Activated CD8-positive, alpha-beta memory T cell treated with anti-CD3 and anti-CD28 coated beads for 24 hours (primary cell): ENCODE measurements at regions not wholly inside any gene's neighbourhood (a gene's known extent, or its start where the extent isn't known, plus 50 kb on each side); places are given as distances from the start of the nearest gene placed in this dataset.
"Not testable (repeated sequence)": the region's sequence is repeated elsewhere in the genome, so short reads cannot be mapped to it uniquely, and the experiment has no call there.

Experiments
- DNase-seq: peaks from one replicate; pipeline ENCODE4 v3.0.0-alpha.2; 2020

DNA sequence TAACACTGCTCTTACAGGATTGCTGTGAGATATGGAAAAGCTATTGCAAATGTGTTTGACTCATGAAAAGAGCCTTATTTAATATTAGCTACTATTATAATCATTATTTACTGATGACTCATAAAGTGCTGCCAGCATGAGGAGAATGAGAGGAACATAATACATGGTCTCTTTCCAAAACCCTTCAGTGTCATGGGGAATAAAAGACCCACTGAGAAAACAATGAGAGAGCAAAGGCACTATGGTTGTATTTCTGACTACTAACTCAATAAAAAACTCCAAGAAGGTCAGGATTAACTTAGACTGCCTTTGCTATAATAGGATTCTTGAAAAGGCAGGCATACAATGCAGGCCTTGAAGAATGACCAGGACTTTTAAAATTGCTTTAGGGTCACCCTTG, 633.5 kb downstream of the DTWD2 start:
- no peak for DNase-seq

- no peak for DNase-seq
Measured at GRCh38 chr5:118353970-118354369, 634.4 kb downstream of the DTWD2 start.

- no peak for DNase-seq
Measured at GRCh38 chr5:118336468-118336867, 651.9 kb downstream of the DTWD2 start.

DNA sequence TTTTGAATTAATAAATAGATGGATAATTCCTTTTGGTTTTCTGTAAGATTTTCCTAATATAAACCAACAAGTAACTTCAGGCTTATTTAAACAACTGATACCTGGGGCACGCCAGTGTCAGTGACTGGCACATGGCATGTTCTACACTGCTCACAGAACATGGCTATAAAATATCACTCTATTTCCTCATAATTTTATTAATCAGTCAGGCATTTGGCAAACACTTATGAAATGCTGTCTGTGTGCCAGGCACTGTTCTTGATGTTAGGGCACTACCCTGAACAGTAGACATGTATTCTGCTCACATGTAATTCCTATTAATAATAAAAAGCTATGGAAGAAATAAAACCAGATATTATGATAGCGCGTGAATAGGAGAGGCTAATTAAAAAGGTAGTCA, 661.0 kb downstream of the DTWD2 start:
- DNase-seq, result no peak

DNA sequence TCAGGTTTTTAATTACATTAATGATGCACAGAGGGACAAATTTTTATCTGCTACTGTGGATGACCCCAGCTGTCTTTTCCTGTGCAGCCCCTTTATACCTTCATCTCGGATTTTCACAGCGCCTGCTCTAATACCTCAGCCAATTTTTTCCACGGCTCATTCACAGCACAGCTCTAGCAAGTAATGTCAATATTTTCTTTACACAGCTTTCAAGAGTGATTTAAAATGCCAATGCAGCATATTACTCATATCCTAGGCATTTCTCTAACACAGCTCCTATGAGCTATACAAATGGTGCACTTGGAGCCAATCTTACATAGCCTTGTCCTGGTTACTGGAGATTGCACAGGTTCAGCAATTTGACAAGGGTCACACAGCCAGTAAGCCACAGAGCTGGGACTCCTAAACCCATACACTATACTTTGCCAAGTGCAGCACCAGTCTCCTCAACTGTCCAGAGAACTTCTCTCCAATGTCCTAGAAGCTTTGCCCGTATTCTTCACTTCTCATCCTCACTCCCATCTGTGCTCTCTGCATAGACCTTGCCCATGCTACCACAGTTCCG, 661.8 kb downstream of the DTWD2 start:
- DNase-seq, result no peak

GRCh38 chr5:118325931-118326330, 662.4 kb downstream of the DTWD2 start:
- no peak for DNase-seq

- not testable (repeated sequence) for DNase-seq
Measured at GRCh38 chr5:118323723-118324122, 664.6 kb downstream of the DTWD2 start.

- DNase-seq, result no peak
Measured at GRCh38 chr5:118321081-118321480, 667.3 kb downstream of the DTWD2 start.

DNA sequence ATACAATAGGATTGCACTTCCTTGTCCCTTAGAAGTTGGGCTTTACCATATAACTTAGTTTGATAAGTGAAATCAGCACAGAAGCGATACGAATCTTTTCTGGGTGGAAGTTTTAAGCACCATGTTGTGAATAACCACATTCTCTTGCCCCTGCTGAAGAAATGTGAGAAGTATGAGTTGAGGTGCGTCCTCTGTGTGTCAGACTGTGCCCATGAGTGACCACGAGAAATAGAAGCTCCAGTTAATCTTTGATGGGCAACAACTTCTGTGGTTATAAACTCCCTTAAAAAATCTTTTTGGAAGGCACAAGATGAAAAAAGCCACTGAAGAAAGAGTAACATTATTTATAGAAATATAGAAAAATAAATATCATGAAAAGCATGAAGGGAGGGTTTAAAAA, 668.2 kb downstream of the DTWD2 start:
- DNase-seq, result no peak

GRCh38 chr5:118314931-118315330, 673.4 kb downstream of the DTWD2 start:
- no peak for DNase-seq

DNA sequence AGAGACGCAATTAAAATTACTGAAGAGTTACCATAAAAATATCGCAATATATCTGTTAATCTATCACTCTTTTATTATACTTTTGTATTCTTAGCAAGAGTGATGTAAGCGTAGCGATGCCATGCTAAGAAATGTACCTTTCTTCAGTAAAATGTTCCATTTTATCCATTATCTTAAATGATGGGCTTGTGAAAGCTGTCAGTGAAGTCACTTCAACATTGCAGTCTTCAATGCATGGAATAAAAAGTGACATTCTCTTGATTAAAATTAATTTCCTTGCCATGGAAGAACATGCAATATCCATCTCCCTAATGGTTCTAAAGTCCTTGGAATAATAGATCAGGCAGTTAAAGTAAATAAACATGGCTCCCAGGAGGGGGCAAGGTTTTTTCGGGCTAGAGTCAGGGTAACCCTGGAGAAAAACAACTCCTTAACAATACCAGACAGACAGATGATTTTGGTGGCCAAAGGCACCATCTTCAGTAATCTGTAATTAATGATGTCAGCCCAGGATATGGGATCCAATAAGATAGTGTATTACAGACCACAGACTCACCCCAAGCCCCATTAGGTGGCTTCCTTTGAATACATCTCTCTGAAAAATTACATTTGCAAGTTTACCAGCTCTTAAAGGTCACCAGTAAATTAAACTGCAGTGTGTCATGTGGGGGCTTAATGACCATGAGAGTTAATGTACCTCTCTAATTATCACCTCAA, 677.1 kb downstream of the DTWD2 start:
- DNase-seq, result no peak

GRCh38 chr5:118310401-118310800, 677.9 kb downstream of the DTWD2 start:
- DNase-seq, result no peak

DNA sequence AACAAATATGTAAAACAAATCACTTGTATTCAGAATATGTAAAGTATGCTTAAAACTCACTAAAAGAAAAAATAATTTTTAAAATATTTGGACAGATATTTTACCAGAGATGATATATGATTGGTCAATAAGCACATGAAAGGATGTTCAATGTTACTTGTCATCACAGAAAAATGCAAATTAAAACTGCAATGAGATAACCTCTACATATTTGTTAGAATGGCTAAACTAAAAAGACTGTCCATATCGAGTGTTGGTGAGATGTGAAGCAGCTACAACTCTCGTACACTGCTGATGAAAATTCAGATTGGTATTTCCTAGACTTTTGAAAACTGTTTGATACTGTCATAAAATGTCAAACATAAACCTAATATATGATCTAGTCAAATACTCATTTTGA, 685.1 kb downstream of the DTWD2 start:
- DNase-seq, result no peak

GRCh38 chr5:118302786-118303185, 685.6 kb downstream of the DTWD2 start:
- DNase-seq, result no peak

DNA sequence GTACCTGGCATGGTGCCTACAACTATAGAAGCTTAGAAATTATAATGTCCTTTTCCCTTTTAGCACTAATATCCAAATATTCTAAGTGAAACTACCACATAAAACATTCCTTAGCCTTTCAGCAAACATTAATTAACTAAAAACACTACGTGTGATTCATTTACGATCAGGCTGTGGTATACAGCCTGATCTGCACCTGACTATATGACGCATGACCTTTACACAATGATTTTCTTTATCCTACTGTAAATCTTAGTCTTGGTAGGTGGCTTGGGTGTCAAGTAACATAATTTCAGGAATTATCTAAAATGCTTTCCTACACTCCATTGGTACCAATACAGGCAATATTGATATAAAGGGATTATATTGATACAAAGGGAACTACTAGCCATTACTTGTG, 686.7 kb downstream of the DTWD2 start:
- DNase-seq, result no peak

GRCh38 chr5:118295045-118295444, 693.3 kb downstream of the DTWD2 start:
- DNase-seq, result no peak

- DNase-seq, result no peak
Measured at GRCh38 chr5:118293378-118293777, 695.0 kb downstream of the DTWD2 start.

DNA sequence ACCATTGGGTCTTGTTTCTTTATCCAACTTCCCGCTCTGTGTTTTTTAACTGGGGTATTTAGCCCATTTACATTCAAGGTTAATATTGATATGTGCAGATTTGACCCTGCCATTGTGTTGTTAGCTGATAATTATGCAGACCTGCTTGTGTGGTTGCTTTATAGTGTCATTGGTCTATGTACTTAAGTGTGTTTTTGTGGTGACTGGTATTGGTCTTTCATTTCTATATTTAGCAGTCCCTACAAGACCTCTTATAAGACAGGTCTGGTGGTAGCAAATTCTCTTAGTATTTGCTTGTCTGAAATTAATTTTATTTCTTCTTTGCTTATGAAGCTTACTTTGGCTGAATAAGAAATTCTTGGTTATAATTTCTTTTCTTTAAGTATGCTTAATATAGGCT, 698.1 kb downstream of the DTWD2 start:
- no peak for DNase-seq

DNA sequence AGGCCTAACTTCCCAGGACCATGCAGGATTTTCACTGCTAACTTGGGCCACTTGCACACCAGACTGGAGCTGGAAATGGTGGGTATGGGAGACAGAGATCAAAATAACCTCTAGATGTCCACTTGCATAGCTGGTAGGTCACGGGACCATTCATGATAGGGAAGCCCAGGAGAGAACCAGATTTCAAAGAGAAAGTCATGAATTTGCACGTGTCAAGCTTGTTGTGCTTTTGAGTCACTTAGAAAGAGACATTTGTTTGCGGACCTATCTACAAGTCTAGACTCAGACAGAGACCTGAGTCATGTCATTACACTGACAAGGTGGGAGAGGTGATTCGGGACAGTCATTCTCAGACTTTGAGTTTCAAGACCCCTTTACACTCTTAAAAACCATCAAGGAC, 704.1 kb downstream of the DTWD2 start:
- not testable (repeated sequence) for DNase-seq

GRCh38 chr5:118282480-118283038, 705.8 kb downstream of the DTWD2 start:
- DNase-seq, result not testable (repeated sequence)

GRCh38 chr5:118279540-118280294, 708.6 kb downstream of the DTWD2 start:
- DNase-seq, result no peak

DNA sequence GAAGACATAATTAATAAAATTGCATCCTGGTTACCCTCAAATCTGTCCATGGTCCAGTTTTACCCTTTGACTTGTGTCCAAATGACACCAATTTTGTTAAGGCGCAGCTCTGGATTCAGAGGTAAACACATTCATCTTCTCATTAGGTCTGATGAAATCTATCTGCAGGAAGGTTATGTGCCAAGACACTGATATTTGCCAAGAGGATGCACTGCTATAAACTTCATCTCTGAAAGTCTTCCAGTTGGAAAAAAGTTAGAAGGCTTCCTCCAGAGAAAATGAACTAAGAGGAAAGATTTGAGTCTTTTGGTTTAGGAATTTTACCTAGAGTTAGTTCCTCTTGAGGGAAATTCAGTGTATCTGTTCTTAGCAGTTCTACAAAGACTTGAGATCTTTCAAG, 717.8 kb downstream of the DTWD2 start:
- no peak for DNase-seq

- no peak for DNase-seq
Measured at GRCh38 chr5:118258223-118258622, 730.1 kb downstream of the DTWD2 start.

DNA sequence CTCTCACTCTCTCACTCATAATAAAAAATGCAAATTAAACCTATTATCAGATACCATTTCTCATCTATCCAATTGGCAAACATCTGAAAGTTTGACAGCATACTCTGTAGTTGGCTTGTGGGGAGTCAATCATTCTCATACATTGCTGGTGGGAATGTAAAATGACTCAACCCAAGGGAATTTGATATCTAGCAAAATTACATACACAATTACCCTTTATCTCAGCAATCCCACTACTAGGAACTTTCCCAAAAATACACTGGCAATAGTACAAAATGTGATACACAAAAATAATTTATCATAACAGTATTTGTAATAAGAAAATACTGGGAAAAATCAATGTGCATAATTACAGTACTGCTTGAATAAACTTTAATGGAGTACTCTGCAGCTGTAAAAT, 731.3 kb downstream of the DTWD2 start:
- no peak for DNase-seq
